NCI-H446 (cell line): ENCODE measurements at regions not wholly inside any gene's neighbourhood (a gene's known extent, or its start where the extent isn't known, plus 50 kb on each side); places are given as distances from the start of the nearest gene placed in this dataset.
"Not testable (repeated sequence)": the region's sequence is repeated elsewhere in the genome, so short reads cannot be mapped to it uniquely, and the experiment has no call there.

Source experiments
- DNase-seq, 2 experiments: peaks; one replicate each; lab custom pipeline; 2025; lab: John Stamatoyannopoulos, UW

- DNase-seq: no peak
Observed at GRCh38 chr4:110424144-110424543, 51.8 kb upstream of the ENPEP start.

- DNase-seq: no peak
Observed at GRCh38 chr4:110418641-110419040, 57.3 kb upstream of the ENPEP start.

GRCh38 chr4:110417136-110417535 lies 58.8 kb upstream of the ENPEP start:
- no peak for DNase-seq

GRCh38 chr4:110415478-110415877 lies 60.5 kb upstream of the ENPEP start:
- no peak for DNase-seq

GRCh38 chr4:110415041-110415440 lies 60.9 kb upstream of the ENPEP start:
- DNase-seq: no peak

GRCh38 chr4:110414561-110414920 lies 61.4 kb upstream of the ENPEP start:
- DNase-seq: no peak

- DNase-seq: not testable (repeated sequence)
Observed at GRCh38 chr4:110413807-110414560, 62.0 kb upstream of the ENPEP start.

- no peak for DNase-seq
Observed at GRCh38 chr4:110412354-110413065, 63.4 kb upstream of the ENPEP start.

- no peak for DNase-seq
Observed at GRCh38 chr4:110411574-110412011, 64.4 kb upstream of the ENPEP start.

- DNase-seq: not testable (repeated sequence)
Observed at GRCh38 chr4:110410853-110411573, 64.9 kb upstream of the ENPEP start.

- DNase-seq: no peak
Observed at GRCh38 chr4:110400086-110400485, 75.9 kb upstream of the ENPEP start.

GRCh38 chr4:110399046-110399445 lies 76.9 kb upstream of the ENPEP start:
- not testable (repeated sequence) for DNase-seq

- no peak for DNase-seq
Observed at GRCh38 chr4:110396963-110397362, 79.0 kb upstream of the ENPEP start.

- DNase-seq: no peak
Observed at GRCh38 chr4:110395421-110395820, 80.5 kb upstream of the ENPEP start.

GRCh38 chr4:110394871-110395270 lies 81.1 kb upstream of the ENPEP start:
- DNase-seq: no peak

- no peak for DNase-seq
Observed at GRCh38 chr4:110381784-110382183, 94.2 kb upstream of the ENPEP start.

- DNase-seq: no peak
Observed at GRCh38 chr4:110372485-110372884, 103.5 kb upstream of the ENPEP start.

- no peak for DNase-seq
Observed at GRCh38 chr4:110371016-110371770, 104.8 kb upstream of the ENPEP start.

- DNase-seq: no peak
Observed at GRCh38 chr4:110368409-110368808, 107.5 kb upstream of the ENPEP start.

GRCh38 chr4:110367156-110367555 lies 108.8 kb upstream of the ENPEP start:
- no peak for DNase-seq

- no peak for DNase-seq
Observed at GRCh38 chr4:110365761-110366160, 110.2 kb upstream of the ENPEP start.

GRCh38 chr4:110364911-110365520 lies 110.9 kb upstream of the ENPEP start:
- DNase-seq: no peak
